ENCODE measurements at regions not wholly inside any gene's neighbourhood (a gene's known extent, or its start where the extent isn't known, plus 50 kb on each side); places are given as distances from the start of the nearest gene placed in this dataset.

DNA sequence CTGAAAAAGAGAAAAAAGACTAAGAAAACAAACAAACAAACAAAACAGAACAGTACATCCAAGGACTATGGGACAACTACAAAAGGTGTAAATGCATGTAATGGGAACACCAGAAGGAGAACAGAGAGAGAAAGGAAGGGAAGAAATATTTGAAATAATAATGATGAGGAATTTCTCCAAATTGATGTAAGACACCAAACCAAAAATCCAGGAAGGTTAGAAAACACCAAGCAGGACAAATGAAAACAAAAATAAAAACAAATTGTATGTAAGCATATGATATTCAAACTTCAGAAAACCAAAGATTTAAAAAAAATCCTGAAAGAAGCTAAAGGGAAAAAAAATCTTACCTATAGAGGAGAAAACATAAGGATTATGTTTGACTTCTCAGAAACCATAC is 125.9 kb upstream of the ACTBL2 start:
- TF ChIP-seq, protein P1, sequence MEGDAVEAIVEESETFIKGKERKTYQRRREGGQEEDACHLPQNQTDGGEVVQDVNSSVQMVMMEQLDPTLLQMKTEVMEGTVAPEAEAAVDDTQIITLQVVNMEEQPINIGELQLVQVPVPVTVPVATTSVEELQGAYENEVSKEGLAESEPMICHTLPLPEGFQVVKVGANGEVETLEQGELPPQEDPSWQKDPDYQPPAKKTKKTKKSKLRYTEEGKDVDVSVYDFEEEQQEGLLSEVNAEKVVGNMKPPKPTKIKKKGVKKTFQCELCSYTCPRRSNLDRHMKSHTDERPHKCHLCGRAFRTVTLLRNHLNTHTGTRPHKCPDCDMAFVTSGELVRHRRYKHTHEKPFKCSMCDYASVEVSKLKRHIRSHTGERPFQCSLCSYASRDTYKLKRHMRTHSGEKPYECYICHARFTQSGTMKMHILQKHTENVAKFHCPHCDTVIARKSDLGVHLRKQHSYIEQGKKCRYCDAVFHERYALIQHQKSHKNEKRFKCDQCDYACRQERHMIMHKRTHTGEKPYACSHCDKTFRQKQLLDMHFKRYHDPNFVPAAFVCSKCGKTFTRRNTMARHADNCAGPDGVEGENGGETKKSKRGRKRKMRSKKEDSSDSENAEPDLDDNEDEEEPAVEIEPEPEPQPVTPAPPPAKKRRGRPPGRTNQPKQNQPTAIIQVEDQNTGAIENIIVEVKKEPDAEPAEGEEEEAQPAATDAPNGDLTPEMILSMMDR (conservative IDR thresholded peaks at IDR 0.05): no peak
- no peak for TF ChIP-seq ZFX (IDR thresholded peaks at IDR 0.05)
